Loucy (cell line): ENCODE measurements at regions not wholly inside any gene's neighbourhood (a gene's known extent, or its start where the extent isn't known, plus 50 kb on each side); places are given as distances from the start of the nearest gene placed in this dataset.

ENCODE experiments used
- H2AFZ ChIP-seq: fragments of 200-600 bp; sonication (generic); 2 replicates; pipeline ENCODE4 v1.6.0; 2016; ENCODE audit warnings: antibody characterized with exemption, mild to moderate bottlenecking, low read length, moderate library complexity
- H3F3A ChIP-seq: fragments of 200-600 bp; 2 replicates; pipeline ENCODE4 v1.6.0; 2016; ENCODE audit warnings: antibody characterized with exemption, low read depth, mild to moderate bottlenecking
- H3K27me3 ChIP-seq: fragments of 200-600 bp; sonication (generic); 2 replicates; pipeline ENCODE4 v1.6.1; 2014; ENCODE audit warnings: low read length, mild to moderate bottlenecking; ENCODE audit not compliant: insufficient read depth, poor library complexity, severe bottlenecking
- H3K36me3 ChIP-seq: fragments of 200-600 bp; sonication (generic); 2 replicates; pipeline ENCODE4 v1.6.1; 2016; ENCODE audit warnings: low read length; ENCODE audit not compliant: insufficient read depth
- H3K4me1 ChIP-seq: fragments of 200-600 bp; sonication (generic); 2 replicates; pipeline ENCODE4 v1.5.1; 2014; ENCODE audit warnings: low read length, mild to moderate bottlenecking; ENCODE audit not compliant: insufficient read depth, poor library complexity, severe bottlenecking
- H3K4me2 ChIP-seq: fragments of 200-600 bp; sonication (generic); 2 replicates; pipeline ENCODE4 v1.6.0; 2014; ENCODE audit warnings: antibody characterized with exemption, low read length, low read depth, mild to moderate bottlenecking; ENCODE audit not compliant: poor library complexity, severe bottlenecking
- H3K4me3 ChIP-seq: fragments of 200-600 bp; sonication (generic); 2 replicates; pipeline ENCODE4 v1.5.1; 2014; ENCODE audit warnings: low read length, mild to moderate bottlenecking, mixed read lengths; ENCODE audit not compliant: poor library complexity, severe bottlenecking
- H3K79me2 ChIP-seq: fragments of 200-600 bp; sonication (generic); 2 replicates; pipeline ENCODE4 v1.6.1; 2014; ENCODE audit warnings: low read length; ENCODE audit not compliant: insufficient read depth
- H3K9ac ChIP-seq: fragments of 200-600 bp; sonication (generic); 2 replicates; pipeline ENCODE4 v1.6.0; 2014; ENCODE audit warnings: mild to moderate bottlenecking, low read depth, low read length, moderate library complexity; ENCODE audit not compliant: poor library complexity, severe bottlenecking
- H3K9me2 ChIP-seq: fragments of 200-600 bp; sonication (generic); replicated peaks from 2 replicates; pipeline ENCODE4 v1.6.1; 2016; ENCODE audit warnings: low read depth, low read length, mixed read lengths
- H3K9me3 ChIP-seq: fragments of 200-600 bp; sonication (generic); 2 replicates; pipeline ENCODE4 v1.6.1; 2014; ENCODE audit warnings: mild to moderate bottlenecking, antibody characterized with exemption, low read length, low read depth; ENCODE audit not compliant: insufficient read depth
- H4K20me1 ChIP-seq: fragments of 200-600 bp; sonication (generic); 2 replicates; pipeline ENCODE4 v1.6.0; 2014; ENCODE audit warnings: antibody characterized with exemption, low read length, mild to moderate bottlenecking; ENCODE audit not compliant: insufficient read depth, poor library complexity, severe bottlenecking
- CTCF ChIP-seq: fragments of 200-600 bp; sonication (generic); conservative IDR thresholded peaks from 2 replicates; pipeline ENCODE4 v1.5.1; 2014; ENCODE audit warnings: mild to moderate bottlenecking, antibody characterized with exemption, low read length
- EZH2phosphoT487 ChIP-seq: fragments of 200-600 bp; IDR thresholded peaks from 2 replicates; pipeline ENCODE4 v1.6.1; 2018; ENCODE audit warnings: antibody characterized with exemption, mild to moderate bottlenecking, moderate library complexity, borderline replicate concordance

GRCh38 chr5:20087299-20087698 is 99.3 kb upstream of the CDH18 start:
- Histone ChIP-seq H3K9me3 (no peaks in the 10 kb centered on the region), H3K4me1 (no peaks in the 10 kb centered on the region)
- TF ChIP-seq CTCF: no peak
- TF ChIP-seq EZH2phosphoT487: no peak

GRCh38 chr5:20077186-20077585 is 89.2 kb upstream of the CDH18 start:
- Histone ChIP-seq H3K79me2 (no peaks in the 10 kb centered on the region), H3K9me3 (no peaks in the 10 kb centered on the region; the same call in 1 of the 2 replicates), H3F3A (no peaks in the 10 kb centered on the region), H3K27me3 (no peaks in the 10 kb centered on the region), H3K9ac (no peak overlapping the region), H4K20me1 (no peaks in the 10 kb centered on the region), H3K4me2 (no peak overlapping the region), H2AFZ (no peak overlapping the region), H3K36me3 (no peaks in the 10 kb centered on the region), H3K9me2 (no peaks in the 10 kb centered on the region), H3K4me3 (no peak overlapping the region), H3K4me1 (no peaks in the 10 kb centered on the region)
- TF ChIP-seq EZH2phosphoT487 (no peak), CTCF (no peak)

More at GRCh38 chr5:20087299-20087698, 99.3 kb upstream of the CDH18 start:
- H3K4me2 ChIP-seq: no peak overlapping the region
- no peaks in the 10 kb centered on the region for H4K20me1 ChIP-seq
- H3K4me3 ChIP-seq: no peak overlapping the region
- H3K9me2 ChIP-seq: no peaks in the 10 kb centered on the region
- no peaks in the 10 kb centered on the region for H3F3A ChIP-seq
- no peak overlapping the region for H3K9ac ChIP-seq
- no peaks in the 10 kb centered on the region for H3K27me3 ChIP-seq
- no peaks in the 10 kb centered on the region for H3K79me2 ChIP-seq
- H2AFZ ChIP-seq: no peak overlapping the region
- H3K36me3 ChIP-seq: no peaks in the 10 kb centered on the region

- Histone ChIP-seq H3K4me2 (no peak overlapping the region), H3K36me3 (no peaks in the 10 kb centered on the region), H3F3A (no peaks in the 10 kb centered on the region), H3K79me2 (no peaks in the 10 kb centered on the region), H4K20me1 (no peaks in the 10 kb centered on the region), H3K27me3 (no peaks in the 10 kb centered on the region), H3K9me3 (no peaks in the 10 kb centered on the region), H3K4me3 (no peak overlapping the region), H2AFZ (no peak overlapping the region), H3K9me2 (no peaks in the 10 kb centered on the region), H3K4me1 (no peaks in the 10 kb centered on the region), H3K9ac (no peak overlapping the region)
- TF ChIP-seq EZH2phosphoT487 (no peak), CTCF (no peak)
These were observed 68.9 kb upstream of the CDH18 start for GRCh38 chr5:20056933-20057332.
